ENCODE measurements at regions not wholly inside any gene's neighbourhood (a gene's known extent, or its start where the extent isn't known, plus 50 kb on each side); places are given as distances from the start of the nearest gene placed in this dataset.

- no peak for TF ChIP-seq POLR2A (IDR thresholded peaks at IDR 0.05)
- TF ChIP-seq, protein P1, sequence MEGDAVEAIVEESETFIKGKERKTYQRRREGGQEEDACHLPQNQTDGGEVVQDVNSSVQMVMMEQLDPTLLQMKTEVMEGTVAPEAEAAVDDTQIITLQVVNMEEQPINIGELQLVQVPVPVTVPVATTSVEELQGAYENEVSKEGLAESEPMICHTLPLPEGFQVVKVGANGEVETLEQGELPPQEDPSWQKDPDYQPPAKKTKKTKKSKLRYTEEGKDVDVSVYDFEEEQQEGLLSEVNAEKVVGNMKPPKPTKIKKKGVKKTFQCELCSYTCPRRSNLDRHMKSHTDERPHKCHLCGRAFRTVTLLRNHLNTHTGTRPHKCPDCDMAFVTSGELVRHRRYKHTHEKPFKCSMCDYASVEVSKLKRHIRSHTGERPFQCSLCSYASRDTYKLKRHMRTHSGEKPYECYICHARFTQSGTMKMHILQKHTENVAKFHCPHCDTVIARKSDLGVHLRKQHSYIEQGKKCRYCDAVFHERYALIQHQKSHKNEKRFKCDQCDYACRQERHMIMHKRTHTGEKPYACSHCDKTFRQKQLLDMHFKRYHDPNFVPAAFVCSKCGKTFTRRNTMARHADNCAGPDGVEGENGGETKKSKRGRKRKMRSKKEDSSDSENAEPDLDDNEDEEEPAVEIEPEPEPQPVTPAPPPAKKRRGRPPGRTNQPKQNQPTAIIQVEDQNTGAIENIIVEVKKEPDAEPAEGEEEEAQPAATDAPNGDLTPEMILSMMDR (IDR thresholded peaks at IDR 0.05), result no peak
Observed at GRCh38 chr3:188054541-188054940, 99.4 kb upstream of the LPP start.

Measured in lower leg skin (tissue), 3 donors.